SK-N-SH (cell line): ENCODE measurements at regions not wholly inside any gene's neighbourhood (a gene's known extent, or its start where the extent isn't known, plus 50 kb on each side); places are given as distances from the start of the nearest gene placed in this dataset.

Experiments
- CHD2 ChIP-seq: fragments of 150-350 bp; IDR thresholded peaks from 2 replicates; pipeline ENCODE4 v1.6.1; 2018; ENCODE audit warnings: low read length; ENCODE audit not compliant: partially characterized antibody
- ELF1 ChIP-seq: IDR thresholded peaks from 2 replicates; pipeline ENCODE4 v1.4.0; 2012
- EP300 ChIP-seq, 2 experiments: IDR thresholded peaks; 2 replicates each; pipeline versions ENCODE4 v1.4.0 to v1.6.1; 2012; ENCODE audit warnings: borderline replicate concordance in 1 of 2, low read depth in 1 of 2, low read length in 1 of 2
- FOSL2 ChIP-seq: IDR thresholded peaks from 2 replicates; pipeline ENCODE4 v1.4.0; 2012; ENCODE audit warnings: low read depth, mild to moderate bottlenecking, moderate library complexity, borderline replicate concordance
- MXI1 ChIP-seq: IDR thresholded peaks from 2 replicates; pipeline ENCODE4 v1.6.1; 2012; ENCODE audit warnings: mild to moderate bottlenecking, low read depth, low read length, improper control_type of control experiment
- POLR2AphosphoS5 ChIP-seq: IDR thresholded peaks from 2 replicates; pipeline ENCODE4 v1.6.1; 2012; ENCODE audit warnings: low read depth, low read length
- RAD21 ChIP-seq: IDR thresholded peaks from 2 replicates; pipeline ENCODE4 v1.6.1; 2012; ENCODE audit warnings: mild to moderate bottlenecking, low read length
- RCOR1 ChIP-seq: fragments of 150-350 bp; IDR thresholded peaks from 2 replicates; pipeline ENCODE4 v1.6.1; 2017; ENCODE audit warnings: antibody characterized with exemption, low read length
- RFX5 ChIP-seq: IDR thresholded peaks from 2 replicates; pipeline ENCODE4 v1.6.1; 2012; ENCODE audit warnings: mild to moderate bottlenecking, improper control_type of control experiment, low read length
- TAF1 ChIP-seq: IDR thresholded peaks from 2 replicates; pipeline ENCODE4 v1.6.1; 2012; ENCODE audit warnings: low read depth, mild to moderate bottlenecking, low read length, moderate library complexity, borderline replicate concordance
- YY1 ChIP-seq: IDR thresholded peaks from 2 replicates; pipeline ENCODE4 v1.4.0; 2012; ENCODE audit warnings: low read depth, mild to moderate bottlenecking
- TF ChIP-seq, protein P1 (sequence below): fragments of 200-600 bp; sonication (generic); IDR thresholded peaks from 2 replicates; pipeline ENCODE4 v1.6.1; 2017; ENCODE audit warnings: antibody characterized with exemption, mild to moderate bottlenecking, moderate library complexity
- TF ChIP-seq, protein P2 (sequence below): IDR thresholded peaks from 2 replicates; pipeline ENCODE4 v1.4.0; 2012; ENCODE audit warnings: low read depth
- TF ChIP-seq, protein P3 (sequence below): IDR thresholded peaks from 2 replicates; pipeline ENCODE4 v1.4.0; 2012; ENCODE audit warnings: low read depth, borderline replicate concordance

DNA sequence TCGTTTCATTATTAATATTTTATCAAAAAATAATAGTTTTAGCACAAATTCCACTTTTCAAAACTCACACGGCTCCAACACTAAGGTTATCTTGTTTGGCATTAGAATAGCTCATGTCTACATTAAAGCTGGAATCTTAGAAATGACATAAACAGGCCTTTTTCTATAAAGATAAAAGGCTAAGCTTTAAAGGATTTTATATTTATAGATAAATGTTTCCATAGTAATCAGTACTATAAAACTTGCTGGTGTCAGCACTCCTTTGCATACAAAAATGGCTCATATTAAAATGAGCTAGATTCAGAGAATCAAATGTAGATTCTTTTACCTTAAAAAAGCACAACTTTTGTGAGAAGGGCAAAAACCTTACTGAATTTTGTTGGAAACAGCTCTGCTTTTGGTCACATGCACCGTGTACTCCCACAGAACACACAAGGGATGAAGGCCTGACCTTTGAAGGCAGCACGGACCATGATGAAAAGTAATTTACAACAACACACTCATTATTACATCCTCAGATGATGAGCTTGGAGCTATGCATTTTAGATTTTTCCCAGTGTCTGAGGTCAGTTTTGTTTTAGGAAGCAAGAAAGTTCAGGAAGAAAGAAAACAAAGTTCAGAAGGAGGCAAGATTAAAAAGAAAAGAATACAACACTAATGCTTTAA lies 202.8 kb downstream of the BCAT1 start:
- TF ChIP-seq, protein P1, sequence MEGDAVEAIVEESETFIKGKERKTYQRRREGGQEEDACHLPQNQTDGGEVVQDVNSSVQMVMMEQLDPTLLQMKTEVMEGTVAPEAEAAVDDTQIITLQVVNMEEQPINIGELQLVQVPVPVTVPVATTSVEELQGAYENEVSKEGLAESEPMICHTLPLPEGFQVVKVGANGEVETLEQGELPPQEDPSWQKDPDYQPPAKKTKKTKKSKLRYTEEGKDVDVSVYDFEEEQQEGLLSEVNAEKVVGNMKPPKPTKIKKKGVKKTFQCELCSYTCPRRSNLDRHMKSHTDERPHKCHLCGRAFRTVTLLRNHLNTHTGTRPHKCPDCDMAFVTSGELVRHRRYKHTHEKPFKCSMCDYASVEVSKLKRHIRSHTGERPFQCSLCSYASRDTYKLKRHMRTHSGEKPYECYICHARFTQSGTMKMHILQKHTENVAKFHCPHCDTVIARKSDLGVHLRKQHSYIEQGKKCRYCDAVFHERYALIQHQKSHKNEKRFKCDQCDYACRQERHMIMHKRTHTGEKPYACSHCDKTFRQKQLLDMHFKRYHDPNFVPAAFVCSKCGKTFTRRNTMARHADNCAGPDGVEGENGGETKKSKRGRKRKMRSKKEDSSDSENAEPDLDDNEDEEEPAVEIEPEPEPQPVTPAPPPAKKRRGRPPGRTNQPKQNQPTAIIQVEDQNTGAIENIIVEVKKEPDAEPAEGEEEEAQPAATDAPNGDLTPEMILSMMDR, result no peak
- TF ChIP-seq RFX5 (no peak), EP300 (IDR thresholded peaks at IDR 0.05; ENCODE audit: borderline replicate concordance in 1 of 2, low read depth in 1 of 2, low read length in 1 of 2) (no peak), YY1 (no peak), RCOR1 (no peak), RAD21 (no peak), ELF1 (no peak), CHD2 (no peak), POLR2AphosphoS5 (no peak), TAF1 (no peak), FOSL2 (no peak), MXI1 (no peak)
- TF ChIP-seq, protein P2, sequence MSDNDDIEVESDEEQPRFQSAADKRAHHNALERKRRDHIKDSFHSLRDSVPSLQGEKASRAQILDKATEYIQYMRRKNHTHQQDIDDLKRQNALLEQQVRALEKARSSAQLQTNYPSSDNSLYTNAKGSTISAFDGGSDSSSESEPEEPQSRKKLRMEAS, result no peak
- TF ChIP-seq, protein P3, sequence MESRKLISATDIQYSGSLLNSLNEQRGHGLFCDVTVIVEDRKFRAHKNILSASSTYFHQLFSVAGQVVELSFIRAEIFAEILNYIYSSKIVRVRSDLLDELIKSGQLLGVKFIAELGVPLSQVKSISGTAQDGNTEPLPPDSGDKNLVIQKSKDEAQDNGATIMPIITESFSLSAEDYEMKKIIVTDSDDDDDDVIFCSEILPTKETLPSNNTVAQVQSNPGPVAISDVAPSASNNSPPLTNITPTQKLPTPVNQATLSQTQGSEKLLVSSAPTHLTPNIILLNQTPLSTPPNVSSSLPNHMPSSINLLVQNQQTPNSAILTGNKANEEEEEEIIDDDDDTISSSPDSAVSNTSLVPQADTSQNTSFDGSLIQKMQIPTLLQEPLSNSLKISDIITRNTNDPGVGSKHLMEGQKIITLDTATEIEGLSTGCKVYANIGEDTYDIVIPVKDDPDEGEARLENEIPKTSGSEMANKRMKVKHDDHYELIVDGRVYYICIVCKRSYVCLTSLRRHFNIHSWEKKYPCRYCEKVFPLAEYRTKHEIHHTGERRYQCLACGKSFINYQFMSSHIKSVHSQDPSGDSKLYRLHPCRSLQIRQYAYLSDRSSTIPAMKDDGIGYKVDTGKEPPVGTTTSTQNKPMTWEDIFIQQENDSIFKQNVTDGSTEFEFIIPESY, result no peak
